ENCODE measurements at regions not wholly inside any gene's neighbourhood (a gene's known extent, or its start where the extent isn't known, plus 50 kb on each side); places are given as distances from the start of the nearest gene placed in this dataset.

GRCh38 chr2:203809991-203810510 is 57.5 kb upstream of the CTLA4 start:
- intact Hi-C loops (cut with micrococcal nuclease; ENCODE audit: unreplicated experiment), result loop anchor here (5.0 to 10.0 kb wide), 3 partner anchors 118 to 1235 kb away; partner anchors contain the start of gene CYP20A1
- CTCF ChIA-PET (ENCODE audit: low intra/inter-chr PET ratio, low total read pairs), result no interaction called here
- H3K79me2 ChIP-seq (ENCODE audit: insufficient read depth, low read length), result no peaks in the 10 kb centered on the region
- H4K20me1 ChIP-seq (ENCODE audit: insufficient read depth, low read length), result no peaks in the 10 kb centered on the region
- no peak for TF ChIP-seq ZC3H13 (CRISPR knock-in tag; IDR thresholded peaks at IDR 0.05)
- no TSS peak for BruUV-seq (replicated peaks)
- H3K4me2 ChIP-seq (ENCODE audit: low read depth, low read length), result no peak overlapping the region
- H3K4me1 ChIP-seq (ENCODE audit: insufficient read depth, low read length), result peaks cover 52% of the 10 kb centered on the region
- H3K9ac ChIP-seq (ENCODE audit: insufficient read depth, low read depth, low read length), result no peak overlapping the region
- H3K36me3 ChIP-seq (replicated peaks in 1 of 2; ENCODE audit: control insufficient read depth in 1 of 2, insufficient read depth in 2 of 2, low read length in 2 of 2), result no peaks in the 10 kb centered on the region
- DNase-seq (ENCODE audit: low spot score), result no peak
- H2AFZ ChIP-seq (ENCODE audit: low read length), result no peak overlapping the region
- no peak for FAIRE-seq
- no peak overlapping the region for H3K27ac ChIP-seq (ENCODE audit: extremely low read length, insufficient read depth, low read length)
- in situ Hi-C loops (cut with HindIII; ENCODE audit: extremely low pct_ligation_motif_present, low pct_unique_long_range_greater_than_20kb), result loop anchor here (10.0 to 25.0 kb wide), 3 partner anchors 155 to 1223 kb away; no protein-coding TSS in a partner anchor
- no peaks in the 10 kb centered on the region for H3K27me3 ChIP-seq (ENCODE audit: control insufficient read depth in 1 of 2, insufficient read depth in 2 of 2, low read length in 2 of 2)
- POLR2A ChIA-PET, result interaction anchor here (1.3 kb wide), 1 partner anchor 26 kb away, joined by 6 read pairs; no protein-coding TSS in a partner anchor
- 88% methylated on average over 3 of the region's 3 CpGs for WGBS (ENCODE audit: low lambda C conversion rate)
- H3K9me3 ChIP-seq (ENCODE audit: low read length), result peaks cover 10% of the 10 kb centered on the region
- no peak for ATAC-seq
- H3K4me3 ChIP-seq (replicated peaks in 1 of 3; ENCODE audit: insufficient read depth in 1 of 3, low read depth in 2 of 3, low read length in 3 of 3), result no peak overlapping the region

GRCh38 chr2:203811491-203812221 is 55.9 kb upstream of the CTLA4 start:
- ChIA-PET CTCF (ENCODE audit: low intra/inter-chr PET ratio, low total read pairs) (no interaction called here), POLR2A (interaction anchor here (0.9 to 6.9 kb wide), 4 partner anchors 8 to 337 kb away, joined by 3 to 225 read pairs (median 5); no protein-coding TSS in a partner anchor)
- Histone ChIP-seq H4K20me1 (ENCODE audit: insufficient read depth, low read length) (no peaks in the 10 kb centered on the region), H3K4me2 (ENCODE audit: low read depth, low read length) (peak overlapping the region; percentile 18; the same call in 1 of the 2 replicates), H3K27ac (ENCODE audit: extremely low read length, insufficient read depth, low read length) (peak overlapping the region; percentile 85), H3K4me1 (ENCODE audit: insufficient read depth, low read length) (peaks cover 64% of the 10 kb centered on the region), H3K4me3 (replicated peaks in 1 of 3; ENCODE audit: insufficient read depth in 1 of 3, low read depth in 2 of 3, low read length in 3 of 3) (no peak overlapping the region), H2AFZ (ENCODE audit: low read length) (peak overlapping the region; percentile 32), H3K9ac (ENCODE audit: insufficient read depth, low read depth, low read length) (0 out of 2 replicates have a peak overlapping the region, but pooled peaks have one; percentile 36), H3K27me3 (ENCODE audit: control insufficient read depth in 1 of 2, insufficient read depth in 2 of 2, low read length in 2 of 2) (no peaks in the 10 kb centered on the region), H3K9me3 (ENCODE audit: low read length) (no peaks in the 10 kb centered on the region), H3K79me2 (ENCODE audit: insufficient read depth, low read length) (no peaks in the 10 kb centered on the region), H3K36me3 (replicated peaks in 1 of 2; ENCODE audit: control insufficient read depth in 1 of 2, insufficient read depth in 2 of 2, low read length in 2 of 2) (no peaks in the 10 kb centered on the region)
- ATAC-seq, result no peak; the same call in 2 of the 3 replicates
- BruUV-seq (replicated peaks), result no TSS peak
- peak; percentile 60 for DNase-seq (ENCODE audit: low spot score)
- 80% methylated on average over 9 of the region's 9 CpGs for WGBS (ENCODE audit: low lambda C conversion rate)
- intact Hi-C loops (cut with micrococcal nuclease; ENCODE audit: unreplicated experiment) (loop anchor here (5.0 to 10.0 kb wide), 3 partner anchors 119 to 1237 kb away; partner anchors contain the start of gene CYP20A1), in situ Hi-C loops (cut with HindIII; ENCODE audit: extremely low pct_ligation_motif_present, low pct_unique_long_range_greater_than_20kb) (loop anchor here (10.0 to 25.0 kb wide), 3 partner anchors 157 to 1224 kb away; no protein-coding TSS in a partner anchor)
- no peak for FAIRE-seq
- TF ChIP-seq BRD4 (CRISPR knock-in tag; IDR thresholded peaks at IDR 0.05) (no peak), GLI4 (CRISPR knock-in tag; IDR thresholded peaks at IDR 0.05; ENCODE audit: borderline replicate concordance) (peak; percentile 10; the same call in 1 of the 2 replicates), CCDC6 (CRISPR knock-in tag; IDR thresholded peaks at IDR 0.05) (no peak), MXI1 (IDR thresholded peaks at IDR 0.05; ENCODE audit: borderline replicate concordance, low read depth, low read length) (no peak), ZNF644 (CRISPR knock-in tag; IDR thresholded peaks at IDR 0.05; ENCODE audit: low read depth) (0 out of 2 replicates have a peak, but pooled peaks have one; percentile 23), ZNF343 (CRISPR knock-in tag; IDR thresholded peaks at IDR 0.05) (no peak), RNF2 (conservative IDR thresholded peaks at IDR 0.05; ENCODE audit: low read depth) (no peak), THAP9 (CRISPR knock-in tag; IDR thresholded peaks at IDR 0.05; ENCODE audit: borderline replicate concordance) (no peak), ZNF619 (CRISPR knock-in tag; IDR thresholded peaks at IDR 0.05) (no peak), THAP7 (CRISPR knock-in tag; IDR thresholded peaks at IDR 0.05) (no peak), YEATS2 (CRISPR knock-in tag; IDR thresholded peaks at IDR 0.05; ENCODE audit: borderline replicate concordance) (peak; percentile 38; the same call in 1 of the 2 replicates), SRSF4 (IDR thresholded peaks at IDR 0.05; ENCODE audit: low read depth, low read length, poor library complexity, severe bottlenecking) (no peak)

All from HepG2 (cell line).